SK-N-SH (cell line): ENCODE measurements at regions not wholly inside any gene's neighbourhood (a gene's known extent, or its start where the extent isn't known, plus 50 kb on each side); places are given as distances from the start of the nearest gene placed in this dataset.

ENCODE experiments used
- EP300 ChIP-seq, 2 experiments: IDR thresholded peaks; 2 replicates each; pipeline versions ENCODE4 v1.4.0 to v1.6.1; 2012; ENCODE audit warnings: borderline replicate concordance in 1 of 2, low read depth in 1 of 2, low read length in 1 of 2
- EZH2phosphoT487 ChIP-seq: fragments of 200-600 bp; sonication (generic); IDR thresholded peaks from 2 replicates; pipeline ENCODE4 v1.6.1; 2017; ENCODE audit warnings: low read depth, mixed run types, mild to moderate bottlenecking, antibody characterized with exemption, moderate library complexity, borderline replicate concordance
- FOXJ3 ChIP-seq: sonication (generic); formaldehyde crosslinking; IDR thresholded peaks from 2 replicates; pipeline ENCODE4 v1.5.1; 2020; ENCODE audit warnings: mild to moderate bottlenecking, missing genetic modification reagents
- GABPA ChIP-seq: IDR thresholded peaks from 2 replicates; pipeline ENCODE4 v1.4.0; 2012; ENCODE audit warnings: low read depth, mild to moderate bottlenecking
- MXI1 ChIP-seq: IDR thresholded peaks from 2 replicates; pipeline ENCODE4 v1.6.1; 2012; ENCODE audit warnings: mild to moderate bottlenecking, low read depth, low read length, improper control_type of control experiment
- POLR2AphosphoS5 ChIP-seq: IDR thresholded peaks from 2 replicates; pipeline ENCODE4 v1.6.1; 2012; ENCODE audit warnings: low read depth, low read length
- RAD21 ChIP-seq: IDR thresholded peaks from 2 replicates; pipeline ENCODE4 v1.6.1; 2012; ENCODE audit warnings: mild to moderate bottlenecking, low read length
- SIN3A ChIP-seq: IDR thresholded peaks from 2 replicates; pipeline ENCODE4 v1.6.1; 2012; ENCODE audit warnings: low read depth, mild to moderate bottlenecking, low read length, moderate library complexity, borderline replicate concordance
- SMC3 ChIP-seq: IDR thresholded peaks from 2 replicates; pipeline ENCODE4 v1.6.1; 2012; ENCODE audit warnings: low read depth, low read length, improper control_type of control experiment
- TF ChIP-seq, protein P1 (sequence below): fragments of 200-600 bp; sonication (generic); IDR thresholded peaks from 2 replicates; pipeline ENCODE4 v1.6.1; 2017; ENCODE audit warnings: antibody characterized with exemption, mild to moderate bottlenecking, moderate library complexity
- TF ChIP-seq, protein P2 (sequence below): IDR thresholded peaks from 2 replicates; pipeline ENCODE4 v1.4.0; 2012; ENCODE audit warnings: low read depth

DNA sequence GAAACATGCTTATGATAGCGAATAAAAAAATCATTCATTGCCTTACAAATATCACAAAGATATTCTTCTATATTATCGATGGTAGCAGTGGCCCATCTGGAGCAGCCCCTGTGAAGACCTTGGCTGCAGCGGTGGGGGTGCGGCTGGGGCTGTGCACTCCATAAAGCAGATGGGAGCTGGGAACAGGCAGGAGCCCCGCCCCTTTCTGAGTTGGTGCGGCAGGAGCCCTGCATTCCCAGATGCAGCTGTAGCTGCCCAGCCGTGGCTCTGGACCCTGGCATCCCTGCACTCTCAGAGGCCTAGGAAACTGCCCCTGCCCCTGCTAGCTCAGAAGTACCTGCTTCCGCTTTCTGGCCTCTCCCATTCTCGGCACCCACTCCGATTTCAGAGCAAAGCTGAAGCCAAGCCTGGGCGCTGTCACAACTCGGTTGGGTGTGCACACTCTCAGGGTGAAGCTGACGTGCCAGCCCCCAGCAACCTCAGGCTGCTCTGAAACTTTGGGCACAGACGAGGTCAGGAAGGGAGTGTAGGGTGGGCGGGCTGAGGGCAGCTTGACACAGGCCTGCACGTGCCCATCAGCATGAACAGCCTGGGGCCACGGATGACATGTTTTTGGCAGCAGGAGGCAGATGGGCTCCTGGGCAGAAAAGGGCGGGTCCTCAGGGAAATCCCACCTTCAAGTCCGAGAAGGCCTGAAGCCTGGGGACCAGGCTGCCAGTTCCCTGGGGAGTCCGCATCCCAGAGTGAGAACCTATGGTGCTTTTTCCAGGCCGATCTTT is 1440.8 kb upstream of the ACO1 start:
- TF ChIP-seq POLR2AphosphoS5 (no peak), SMC3 (no peak), SIN3A (no peak), EP300 (IDR thresholded peaks at IDR 0.05; ENCODE audit: borderline replicate concordance in 1 of 2, low read depth in 1 of 2, low read length in 1 of 2) (no peak), FOXJ3 (CRISPR knock-in tag) (no peak), RAD21 (no peak), EZH2phosphoT487 (no peak), GABPA (no peak), MXI1 (no peak)
- TF ChIP-seq, protein P1, sequence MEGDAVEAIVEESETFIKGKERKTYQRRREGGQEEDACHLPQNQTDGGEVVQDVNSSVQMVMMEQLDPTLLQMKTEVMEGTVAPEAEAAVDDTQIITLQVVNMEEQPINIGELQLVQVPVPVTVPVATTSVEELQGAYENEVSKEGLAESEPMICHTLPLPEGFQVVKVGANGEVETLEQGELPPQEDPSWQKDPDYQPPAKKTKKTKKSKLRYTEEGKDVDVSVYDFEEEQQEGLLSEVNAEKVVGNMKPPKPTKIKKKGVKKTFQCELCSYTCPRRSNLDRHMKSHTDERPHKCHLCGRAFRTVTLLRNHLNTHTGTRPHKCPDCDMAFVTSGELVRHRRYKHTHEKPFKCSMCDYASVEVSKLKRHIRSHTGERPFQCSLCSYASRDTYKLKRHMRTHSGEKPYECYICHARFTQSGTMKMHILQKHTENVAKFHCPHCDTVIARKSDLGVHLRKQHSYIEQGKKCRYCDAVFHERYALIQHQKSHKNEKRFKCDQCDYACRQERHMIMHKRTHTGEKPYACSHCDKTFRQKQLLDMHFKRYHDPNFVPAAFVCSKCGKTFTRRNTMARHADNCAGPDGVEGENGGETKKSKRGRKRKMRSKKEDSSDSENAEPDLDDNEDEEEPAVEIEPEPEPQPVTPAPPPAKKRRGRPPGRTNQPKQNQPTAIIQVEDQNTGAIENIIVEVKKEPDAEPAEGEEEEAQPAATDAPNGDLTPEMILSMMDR, result no peak
- TF ChIP-seq, protein P2, sequence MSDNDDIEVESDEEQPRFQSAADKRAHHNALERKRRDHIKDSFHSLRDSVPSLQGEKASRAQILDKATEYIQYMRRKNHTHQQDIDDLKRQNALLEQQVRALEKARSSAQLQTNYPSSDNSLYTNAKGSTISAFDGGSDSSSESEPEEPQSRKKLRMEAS, result no peak
